ENCODE measurements at regions not wholly inside any gene's neighbourhood (a gene's known extent, or its start where the extent isn't known, plus 50 kb on each side); places are given as distances from the start of the nearest gene placed in this dataset.
A peak's percentile ranks its signal among the peaks of the same experiment; 100 is the strongest.
"Not testable (repeated sequence)": the region's sequence is repeated elsewhere in the genome, so short reads cannot be mapped to it uniquely, and the experiment has no call there.

DNA sequence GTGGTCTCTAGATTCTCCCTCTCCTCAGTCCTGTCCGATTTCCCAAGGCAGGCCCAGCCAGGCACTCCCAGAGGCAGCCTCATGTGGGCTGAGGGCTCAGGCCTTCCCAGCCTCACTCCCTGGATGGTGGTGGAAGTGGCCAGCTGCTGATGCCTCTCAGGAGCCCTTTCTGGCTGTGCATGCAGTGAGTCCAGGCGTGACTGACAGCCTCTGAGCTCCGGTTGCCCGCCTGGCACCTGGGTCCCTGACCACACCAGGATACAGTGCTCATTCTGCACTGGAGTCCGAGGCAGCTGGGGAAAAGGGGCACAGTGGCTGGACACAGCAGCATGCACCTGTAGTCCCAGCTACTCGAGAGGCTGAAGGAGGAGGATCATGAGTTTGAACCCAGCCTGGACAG is 132.6 kb downstream of the CUL2 start:
- DNase-seq (ENCODE audit: low read depth), result no peak

DNA sequence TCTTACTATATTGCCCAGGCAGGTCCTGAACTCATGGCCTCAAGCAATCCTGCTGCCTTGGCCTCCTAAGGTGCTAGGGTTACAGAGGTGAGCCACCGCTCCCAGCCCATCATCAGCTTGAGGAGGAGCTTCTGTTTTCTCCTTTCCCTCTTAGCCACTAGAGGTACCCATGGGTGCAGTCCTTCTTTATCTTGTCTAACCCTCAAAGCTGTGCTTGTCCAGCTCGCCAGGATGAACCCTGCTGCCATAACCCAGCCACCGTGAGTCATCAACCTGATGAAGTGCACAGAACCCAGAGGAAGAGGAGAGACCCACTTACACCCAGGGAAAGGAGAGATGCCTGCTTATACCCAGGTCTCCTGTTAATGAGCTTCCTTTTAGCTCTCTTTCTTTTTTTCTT is 133.4 kb downstream of the CUL2 start:
- DNase-seq (ENCODE audit: low read depth), result no peak

- DNase-seq (ENCODE audit: low read depth), result peak; percentile 83
These were observed 134.8 kb downstream of the CUL2 start for GRCh38 chr10:34955391-34955790.

- peak; percentile 26 for DNase-seq (ENCODE audit: low read depth)
These were observed 136.0 kb downstream of the CUL2 start for GRCh38 chr10:34954142-34954541.

DNA sequence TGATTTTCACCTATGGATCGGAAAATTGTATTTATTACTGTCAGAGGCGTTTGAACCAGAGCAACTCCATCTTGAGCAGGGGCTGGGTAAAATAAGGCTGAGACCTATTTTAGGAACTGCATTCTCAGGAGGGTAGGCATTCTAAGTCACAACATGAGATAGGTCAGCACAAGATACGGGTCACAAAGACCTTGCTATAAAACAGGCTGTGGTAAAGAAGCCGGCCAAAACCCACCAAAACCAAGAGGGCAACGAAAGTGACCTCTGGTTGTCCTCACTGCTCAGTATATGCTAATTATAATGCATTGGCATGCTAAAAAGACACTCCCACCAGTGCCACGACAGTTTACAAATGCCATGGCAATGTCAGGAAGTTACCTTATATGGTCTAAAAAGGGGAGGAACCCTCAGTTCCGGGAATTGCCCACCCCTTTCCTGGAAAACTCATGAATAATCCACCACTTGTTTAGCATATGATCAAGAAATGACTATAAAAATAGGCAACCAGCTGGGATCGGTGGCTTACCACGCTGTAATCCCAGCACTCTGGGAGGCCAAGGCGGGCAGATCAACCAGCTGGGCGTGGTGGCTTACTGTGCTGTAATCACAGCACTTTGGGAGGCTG is 136.3 kb upstream of the PARD3 start:
- DNase-seq (ENCODE audit: low read depth), result peak; percentile 26

GRCh38 chr10:34945951-34946522 is 130.9 kb upstream of the PARD3 start:
- DNase-seq (ENCODE audit: low read depth), result not testable (repeated sequence)

GRCh38 chr10:34941471-34942357 is 126.6 kb upstream of the PARD3 start:
- peak; percentile 88 for DNase-seq (ENCODE audit: low read depth)

DNA sequence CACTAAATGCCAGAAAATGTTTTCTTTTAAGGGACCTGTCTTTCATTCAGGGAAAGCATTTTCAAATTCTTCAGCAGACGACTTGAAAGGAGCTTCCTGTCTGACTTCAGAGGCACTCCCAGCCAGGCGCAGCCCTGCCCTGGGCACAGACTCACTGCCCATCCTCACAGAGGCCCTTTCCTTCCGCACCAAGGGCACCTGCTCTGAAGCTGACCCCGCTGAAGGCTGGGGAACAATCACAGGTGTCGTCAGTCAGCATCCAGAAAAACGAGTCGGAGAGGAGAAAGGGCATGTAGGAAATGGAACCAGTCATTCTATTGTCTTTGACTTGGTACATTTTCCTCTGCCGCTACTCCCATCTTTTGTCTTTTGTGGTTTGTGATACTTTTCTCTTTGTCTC is 125.3 kb upstream of the PARD3 start:
- no peak for DNase-seq (ENCODE audit: low read depth)

- no peak for DNase-seq (ENCODE audit: low read depth)
These were observed 123.2 kb upstream of the PARD3 start for GRCh38 chr10:34938399-34938670.

GRCh38 chr10:34937643-34938398 is 122.7 kb upstream of the PARD3 start:
- DNase-seq (ENCODE audit: low read depth), result not testable (repeated sequence)

- DNase-seq (ENCODE audit: low read depth), result no peak
These were observed 121.0 kb upstream of the PARD3 start for GRCh38 chr10:34936061-34936460.

DNA sequence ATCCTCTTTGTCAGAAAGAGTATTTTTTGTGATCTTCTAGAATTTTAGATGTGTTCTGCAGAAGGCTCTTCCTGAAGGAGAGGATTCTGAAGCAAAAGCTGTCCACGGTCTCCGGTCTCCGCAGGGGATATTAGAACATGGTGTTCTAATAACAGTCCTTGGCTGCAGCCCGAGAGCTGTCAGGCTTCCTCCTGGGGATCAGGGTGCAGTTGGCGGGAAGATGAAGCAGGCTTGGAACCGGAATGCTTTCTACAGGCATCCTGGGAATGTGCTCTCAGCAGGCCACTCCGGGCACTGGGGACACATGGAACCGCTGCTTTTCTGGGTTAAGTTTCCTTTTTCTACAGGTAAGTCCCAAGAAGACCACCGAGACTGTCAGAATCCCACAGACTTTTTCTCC is 118.6 kb upstream of the PARD3 start:
- no peak for DNase-seq (ENCODE audit: low read depth)

GRCh38 chr10:34932235-34932634 is 117.1 kb upstream of the PARD3 start:
- DNase-seq (ENCODE audit: low read depth), result no peak

DNA sequence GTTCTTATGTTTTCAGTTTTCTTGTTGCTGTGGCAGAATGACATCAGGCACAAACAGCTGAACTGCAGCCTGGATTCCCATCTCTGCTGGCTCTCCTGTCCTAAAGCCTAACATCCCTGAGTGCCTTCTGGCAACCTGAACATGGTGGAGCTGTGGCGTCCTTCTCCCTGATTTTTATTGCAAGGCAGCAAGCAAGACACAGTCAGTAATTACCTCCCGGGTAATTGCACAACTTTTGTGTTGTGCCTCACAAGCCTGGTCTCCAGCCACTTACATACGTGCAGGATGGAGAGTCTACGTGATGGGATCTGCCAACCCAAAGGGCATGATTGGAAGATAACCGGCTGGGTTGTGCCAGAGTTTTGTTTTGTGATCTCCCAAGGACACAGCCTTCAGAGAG is 116.1 kb upstream of the PARD3 start:
- DNase-seq (ENCODE audit: low read depth), result no peak

DNA sequence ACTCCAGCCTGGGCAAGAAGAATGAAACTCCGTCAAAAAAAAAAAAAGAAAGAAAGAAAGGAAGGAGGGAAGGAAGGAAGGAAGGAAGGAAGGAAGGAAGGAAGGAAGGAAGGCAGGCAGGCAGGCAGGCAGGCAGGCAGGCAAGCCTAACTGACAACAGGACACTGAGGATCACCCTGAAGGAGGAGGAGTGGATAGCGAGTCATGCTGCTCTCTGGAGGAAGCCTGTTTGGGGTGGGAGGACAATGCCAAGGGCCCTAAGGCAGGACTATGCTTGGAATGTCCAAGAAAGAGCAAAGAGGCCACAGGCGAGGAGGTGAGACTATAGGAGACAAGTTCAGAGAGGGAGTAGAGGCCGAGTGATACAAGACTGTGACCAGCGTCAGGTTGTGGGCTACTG is 107.0 kb upstream of the PARD3 start:
- no peak for DNase-seq (ENCODE audit: low read depth)

GRCh38 chr10:34920578-34920977 is 105.5 kb upstream of the PARD3 start:
- no peak for DNase-seq (ENCODE audit: low read depth)

DNA sequence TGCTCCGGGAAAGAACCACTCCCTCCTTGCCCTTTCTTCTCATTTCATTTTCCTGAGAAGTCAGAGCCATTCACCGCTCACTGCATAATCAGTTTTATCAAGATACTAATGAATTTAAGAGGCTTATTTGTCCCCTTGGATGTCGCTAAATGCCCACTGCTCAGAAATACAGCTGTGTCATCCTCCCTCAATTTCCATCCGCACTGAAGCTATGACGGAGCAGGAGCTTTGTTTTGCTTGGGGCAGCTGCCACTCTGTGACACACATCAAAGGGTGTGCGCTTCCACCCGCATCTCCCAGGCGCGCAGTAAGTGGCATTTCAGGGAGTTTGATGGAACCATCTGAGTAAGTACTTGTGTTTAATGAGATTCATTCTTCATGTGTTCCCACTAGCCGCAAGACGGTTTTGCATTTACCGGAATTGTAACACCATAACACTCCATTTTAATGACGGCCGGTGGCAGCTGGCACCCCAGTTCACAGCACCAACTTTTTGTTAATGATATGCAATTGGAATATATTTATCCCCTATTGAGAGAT is 103.8 kb upstream of the PARD3 start:
- DNase-seq (ENCODE audit: low read depth), result peak; percentile 44

- DNase-seq (ENCODE audit: low read depth), result no peak
These were observed 103.1 kb upstream of the PARD3 start for GRCh38 chr10:34918060-34918775.

GRCh38 chr10:34916314-34916713 is 101.2 kb upstream of the PARD3 start:
- peak; percentile 93 for DNase-seq (ENCODE audit: low read depth)

GRCh38 chr10:34912771-34913170 is 97.7 kb upstream of the PARD3 start:
- DNase-seq (ENCODE audit: low read depth), result no peak

GRCh38 chr10:34911661-34912205 is 96.6 kb upstream of the PARD3 start:
- DNase-seq (ENCODE audit: low read depth), result no peak
